ENCODE measurements at regions not wholly inside any gene's neighbourhood (a gene's known extent, or its start where the extent isn't known, plus 50 kb on each side); places are given as distances from the start of the nearest gene placed in this dataset.

GRCh38 chr17:45584092-45585036 lies 93.8 kb upstream of the PLEKHM1 start (continued):
- TF ChIP-seq ZNF646 (CRISPR knock-in tag; IDR thresholded peaks at IDR 0.05) (no peak), ZNF639 (CRISPR knock-in tag; conservative IDR thresholded peaks at IDR 0.05) (no peak), ZNF567 (CRISPR knock-in tag; IDR thresholded peaks at IDR 0.05; ENCODE audit: borderline replicate concordance) (no peak), ZNF879 (CRISPR knock-in tag; IDR thresholded peaks at IDR 0.05) (0 out of 2 replicates have a peak, but pooled peaks have one; percentile 59), RCOR2 (CRISPR knock-in tag; IDR thresholded peaks at IDR 0.05) (no peak), ZBTB40 (IDR thresholded peaks at IDR 0.05) (no peak), ZBTB40 (CRISPR knock-in tag; IDR thresholded peaks at IDR 0.05) (0 out of 2 replicates have a peak, but pooled peaks have one; percentile 26), KDM5B (CRISPR knock-in tag; IDR thresholded peaks at IDR 0.05; ENCODE audit: borderline replicate concordance) (peak; percentile 81)
